Small intestine (tissue), 7 donors: ENCODE measurements at regions not wholly inside any gene's neighbourhood (a gene's known extent, or its start where the extent isn't known, plus 50 kb on each side); places are given as distances from the start of the nearest gene placed in this dataset.

ENCODE experiments used
- DNase-seq, 2 donors: peaks; one replicate each; pipeline versions ENCODE4 v3.0.0 to v3.0.0-alpha.2; 2013
- FAIRE-seq: peaks from 2 replicates; lab custom pipeline; 2012; peaks lifted over from hg19 to GRCh38; lab: Jason Lieb, UNC
- H3K27ac ChIP-seq, 3 donors: one replicate each; pipeline ENCODE4 v1.5.1; 2013; ENCODE audit warnings: low read length in 2 of 3, mild to moderate bottlenecking in 2 of 3, control low read depth in 1 of 3, inconsistent platforms in 1 of 3, low read depth in 1 of 3, moderate library complexity in 1 of 3
- H3K27me3 ChIP-seq, 3 donors: one replicate each; pipeline ENCODE4 v1.6.1; 2013; ENCODE audit warnings: low read length in 3 of 3, inconsistent platforms in 1 of 3; ENCODE audit not compliant: control insufficient read depth in 3 of 3, insufficient read depth in 3 of 3
- H3K36me3 ChIP-seq, 3 donors: one replicate each; pipeline ENCODE4 v1.6.1; 2013; ENCODE audit warnings: low read length in 3 of 3, inconsistent platforms in 1 of 3, low read depth in 1 of 3, mild to moderate bottlenecking in 1 of 3, moderate library complexity in 1 of 3; ENCODE audit not compliant: control insufficient read depth in 3 of 3, insufficient read depth in 2 of 3
- H3K4me1 ChIP-seq, 3 donors: one replicate each; pipeline ENCODE4 v1.6.1; 2013; ENCODE audit warnings: low read length in 2 of 3, inconsistent platforms in 1 of 3, low read depth in 1 of 3, mild to moderate bottlenecking in 1 of 3, moderate library complexity in 1 of 3; ENCODE audit not compliant: control insufficient read depth in 3 of 3, insufficient read depth in 2 of 3
- H3K4me3 ChIP-seq, 3 donors: one replicate each; pipeline ENCODE4 v1.5.1; 2013; ENCODE audit warnings: low read length in 3 of 3, control low read depth in 1 of 3, inconsistent platforms in 1 of 3, low read depth in 1 of 3, mild to moderate bottlenecking in 1 of 3, moderate library complexity in 1 of 3
- H3K9me3 ChIP-seq, 2 donors: one replicate each; pipeline ENCODE4 v1.6.1; 2013; ENCODE audit warnings: low read depth in 1 of 2, low read length in 1 of 2; ENCODE audit not compliant: control insufficient read depth in 2 of 2, insufficient read depth in 1 of 2
- WGBS, 3 donors: extraction: QIAGEN DNeasy Blood & Tissue Kit; methylation state at CpG; one replicate each; pipeline ENCODE4 v1.1.7; 2013; 5-methylcytosine and 5-hydroxymethylcytosine counted together
- donor health status: healthy with polysubstance abuse.
- donor health status: control.
- donor health status: control.
- donor health status: Bipolar disorder and iron deficiency.
- donor health status: healthy.

DNA sequence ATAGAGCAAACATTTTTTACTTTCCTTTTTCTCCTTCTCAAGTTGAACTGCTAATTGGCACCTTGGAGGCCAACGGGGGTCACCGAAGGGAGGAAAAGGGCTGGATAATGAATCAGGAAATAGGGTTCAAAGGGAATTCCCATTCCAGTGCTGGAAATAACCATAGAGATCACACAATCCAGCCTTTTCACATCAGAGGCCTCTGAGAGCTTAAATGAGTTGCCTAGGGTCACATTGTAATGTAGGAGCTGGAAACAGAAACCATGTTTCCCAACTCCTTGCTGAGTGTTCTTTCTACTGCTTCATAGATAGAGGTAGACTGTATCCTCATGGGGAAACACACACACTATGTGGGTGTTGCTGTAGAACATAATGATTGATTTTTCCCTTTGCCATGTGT is 60.6 kb upstream of the DDHD1 start:
- FAIRE-seq, result no peak
- Histone ChIP-seq H3K9me3 (no peaks in the 10 kb centered on the region), H3K36me3 (no peaks in the 10 kb centered on the region), H3K27ac (no peak overlapping the region), H3K4me1 (no peaks in the 10 kb centered on the region), H3K27me3 (no peaks in the 10 kb centered on the region), H3K4me3 (no peak overlapping the region)
- WGBS, 3 donors, result 75 to 88% (median 87%) methylated on average over 2 of the region's 2 CpGs
- DNase-seq, result no peak

DNA sequence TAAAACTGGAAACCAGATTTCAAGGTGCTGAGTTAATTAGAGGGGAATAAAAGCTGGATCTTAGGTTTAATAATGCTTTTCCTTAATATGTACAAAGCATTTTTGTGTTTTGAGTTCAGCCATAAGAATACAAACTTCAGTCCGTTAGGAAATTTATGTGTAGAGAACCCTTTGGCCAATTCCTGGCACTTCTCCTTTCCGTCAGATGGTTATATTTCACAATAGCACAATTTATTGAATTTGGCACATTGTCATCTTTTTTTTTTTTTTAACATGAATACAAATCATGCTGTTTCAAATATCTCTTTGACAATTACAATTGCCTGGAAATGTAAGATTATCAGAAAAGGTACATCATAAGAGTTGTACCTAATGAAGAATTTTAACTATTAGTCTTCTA is 56.2 kb upstream of the DDHD1 start:
- no peak for DNase-seq

More for the DNA sequence above, 56.2 kb upstream of the DDHD1 start:
- no peak overlapping the region for H3K4me3 ChIP-seq
- H3K36me3 ChIP-seq, result no peaks in the 10 kb centered on the region
- no peak overlapping the region for H3K27ac ChIP-seq
- H3K9me3 ChIP-seq, result no peaks in the 10 kb centered on the region
- H3K4me1 ChIP-seq, result no peaks in the 10 kb centered on the region
- 18 to 34% (median 20%) methylated on average over 2 of the region's 2 CpGs for WGBS, 3 donors
- FAIRE-seq, result no peak
- H3K27me3 ChIP-seq, result no peaks in the 10 kb centered on the region
